ENCODE measurements at regions not wholly inside any gene's neighbourhood (a gene's known extent, or its start where the extent isn't known, plus 50 kb on each side); places are given as distances from the start of the nearest gene placed in this dataset.

GRCh38 chr2:150812664-150813367 is 325.3 kb upstream of the RND3 start:
- Mint-ChIP-seq H3K4me1 (ENCODE audit: low read depth, unreplicated experiment) (peaks cover 8% of the 10 kb centered on the region), H3K36me3 (ENCODE audit: insufficient read depth, unreplicated experiment) (no peaks in the 10 kb centered on the region), H3K9me3 (ENCODE audit: unreplicated experiment) (no peaks in the 10 kb centered on the region), H3K27ac (ENCODE audit: unreplicated experiment) (peak overlapping the region; percentile 43), H3K4me3 (ENCODE audit: unreplicated experiment) (no peak overlapping the region), H3K27me3 (ENCODE audit: insufficient read depth, unreplicated experiment) (no peaks in the 10 kb centered on the region)
- no peaks in the 10 kb centered on the region for H3K9me3 ChIP-seq
- TF ChIP-seq, protein P1, sequence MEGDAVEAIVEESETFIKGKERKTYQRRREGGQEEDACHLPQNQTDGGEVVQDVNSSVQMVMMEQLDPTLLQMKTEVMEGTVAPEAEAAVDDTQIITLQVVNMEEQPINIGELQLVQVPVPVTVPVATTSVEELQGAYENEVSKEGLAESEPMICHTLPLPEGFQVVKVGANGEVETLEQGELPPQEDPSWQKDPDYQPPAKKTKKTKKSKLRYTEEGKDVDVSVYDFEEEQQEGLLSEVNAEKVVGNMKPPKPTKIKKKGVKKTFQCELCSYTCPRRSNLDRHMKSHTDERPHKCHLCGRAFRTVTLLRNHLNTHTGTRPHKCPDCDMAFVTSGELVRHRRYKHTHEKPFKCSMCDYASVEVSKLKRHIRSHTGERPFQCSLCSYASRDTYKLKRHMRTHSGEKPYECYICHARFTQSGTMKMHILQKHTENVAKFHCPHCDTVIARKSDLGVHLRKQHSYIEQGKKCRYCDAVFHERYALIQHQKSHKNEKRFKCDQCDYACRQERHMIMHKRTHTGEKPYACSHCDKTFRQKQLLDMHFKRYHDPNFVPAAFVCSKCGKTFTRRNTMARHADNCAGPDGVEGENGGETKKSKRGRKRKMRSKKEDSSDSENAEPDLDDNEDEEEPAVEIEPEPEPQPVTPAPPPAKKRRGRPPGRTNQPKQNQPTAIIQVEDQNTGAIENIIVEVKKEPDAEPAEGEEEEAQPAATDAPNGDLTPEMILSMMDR (IDR thresholded peaks at IDR 0.05; ENCODE audit: insufficient read depth in 1 of 2, low read depth in 1 of 2, low read length in 1 of 2, severe bottlenecking in 1 of 2, unreplicated experiment in 1 of 2): no peak
- BruUV-seq (replicated peaks): no TSS peak
- H3K27me3 ChIP-seq (replicated peaks; ENCODE audit: control insufficient read depth, insufficient read depth, low read length): no peaks in the 10 kb centered on the region
- CTCF ChIA-PET: no interaction called here
- POLR2A ChIA-PET: no interaction called here
- intact Hi-C loops (cut with micrococcal nuclease; ENCODE audit: unreplicated experiment): no loop called here
- H3K36me3 ChIP-seq (ENCODE audit: control insufficient read depth, insufficient read depth, low read length): no peaks in the 10 kb centered on the region
- H3K4me3 ChIP-seq (ENCODE audit: low read depth, low read length): no peak overlapping the region
- peak in 1 of 2 experiments; percentile 5 for DNase-seq
- peaks cover 16% of the 10 kb centered on the region for H3K4me1 ChIP-seq

DNA sequence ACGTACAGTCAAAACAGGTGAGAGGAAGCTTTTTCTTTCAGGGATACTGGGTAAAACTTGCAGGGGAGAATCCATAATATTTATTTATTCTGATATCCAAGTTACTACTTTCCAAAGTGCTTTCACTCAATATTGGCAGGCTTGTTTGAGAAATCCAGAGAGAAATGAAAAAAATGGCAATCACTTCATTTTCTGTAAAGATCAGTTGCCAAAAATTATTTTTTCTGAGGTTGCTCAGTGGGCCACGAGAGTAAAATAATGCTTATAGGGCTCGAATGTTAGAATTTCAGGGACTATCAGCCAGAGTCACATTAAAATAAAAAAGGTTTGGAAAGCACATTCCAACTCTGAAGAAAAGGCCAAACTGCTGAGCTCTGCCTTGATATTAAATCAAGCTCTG is 324.6 kb upstream of the RND3 start:
- POLR2A ChIA-PET: no interaction called here
- H3K4me3 ChIP-seq (ENCODE audit: low read depth, low read length): no peak overlapping the region
- H3K4me3 Mint-ChIP-seq (ENCODE audit: unreplicated experiment): no peak overlapping the region
- no peak overlapping the region for H3K27ac Mint-ChIP-seq (ENCODE audit: unreplicated experiment)
- no peak for DNase-seq
- H3K9me3 Mint-ChIP-seq (ENCODE audit: unreplicated experiment): no peaks in the 10 kb centered on the region
- no TSS peak for BruUV-seq (replicated peaks)
- CTCF ChIA-PET: no interaction called here
- intact Hi-C loops (cut with micrococcal nuclease; ENCODE audit: unreplicated experiment): no loop called here
- TF ChIP-seq, protein P1 (IDR thresholded peaks at IDR 0.05; ENCODE audit: insufficient read depth in 1 of 2, low read depth in 1 of 2, low read length in 1 of 2, severe bottlenecking in 1 of 2, unreplicated experiment in 1 of 2): no peak
- no peaks in the 10 kb centered on the region for H3K27me3 Mint-ChIP-seq (ENCODE audit: insufficient read depth, unreplicated experiment)
- peaks cover 8% of the 10 kb centered on the region for H3K4me1 Mint-ChIP-seq (ENCODE audit: low read depth, unreplicated experiment)
- H3K9me3 ChIP-seq: no peaks in the 10 kb centered on the region
- H3K36me3 ChIP-seq (ENCODE audit: control insufficient read depth, insufficient read depth, low read length): no peaks in the 10 kb centered on the region
- H3K27me3 ChIP-seq (replicated peaks; ENCODE audit: control insufficient read depth, insufficient read depth, low read length): no peaks in the 10 kb centered on the region
- no peaks in the 10 kb centered on the region for H3K36me3 Mint-ChIP-seq (ENCODE audit: insufficient read depth, unreplicated experiment)
- peaks cover 16% of the 10 kb centered on the region for H3K4me1 ChIP-seq

DNA sequence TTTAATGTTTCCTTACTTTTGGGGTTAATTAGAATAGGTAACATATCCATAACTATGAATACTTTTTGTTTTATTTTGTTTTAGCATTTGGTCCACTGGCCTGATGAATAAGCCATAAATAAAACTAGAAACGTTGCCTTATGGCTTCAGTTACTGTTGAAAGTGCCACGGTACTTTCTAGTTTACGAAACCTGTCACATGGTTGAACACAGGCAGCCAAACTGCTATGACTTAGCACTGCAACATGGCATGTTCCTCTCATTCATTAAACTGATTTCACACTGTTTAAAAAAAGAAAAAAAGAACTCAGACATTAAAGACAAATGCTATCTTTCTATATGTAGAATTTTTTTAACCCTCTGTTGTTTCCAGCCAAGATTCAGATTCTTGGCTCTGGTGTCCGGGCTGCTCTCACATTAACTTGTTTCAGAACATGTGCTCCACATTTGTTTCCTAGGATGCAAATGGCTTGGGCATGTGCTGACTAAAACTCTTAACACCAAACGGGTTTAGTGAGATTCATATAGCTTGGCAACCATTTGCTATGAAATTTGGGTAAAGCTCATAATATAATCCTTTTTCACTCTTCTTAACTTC is 323.9 kb upstream of the RND3 start:
- H3K27ac Mint-ChIP-seq (ENCODE audit: unreplicated experiment): no peak overlapping the region
- H3K27me3 Mint-ChIP-seq (ENCODE audit: insufficient read depth, unreplicated experiment): no peaks in the 10 kb centered on the region
- peaks cover 16% of the 10 kb centered on the region for H3K4me1 ChIP-seq
- no TSS peak for BruUV-seq (replicated peaks)
- H3K27me3 ChIP-seq (replicated peaks; ENCODE audit: control insufficient read depth, insufficient read depth, low read length): no peaks in the 10 kb centered on the region
- POLR2A ChIA-PET: no interaction called here
- no peak for DNase-seq
- H3K4me3 Mint-ChIP-seq (ENCODE audit: unreplicated experiment): no peak overlapping the region
- no peaks in the 10 kb centered on the region for H3K36me3 Mint-ChIP-seq (ENCODE audit: insufficient read depth, unreplicated experiment)
- no peaks in the 10 kb centered on the region for H3K9me3 ChIP-seq
- no peaks in the 10 kb centered on the region for H3K36me3 ChIP-seq (ENCODE audit: control insufficient read depth, insufficient read depth, low read length)
- H3K4me1 Mint-ChIP-seq (ENCODE audit: low read depth, unreplicated experiment): peaks cover 8% of the 10 kb centered on the region
- intact Hi-C loops (cut with micrococcal nuclease; ENCODE audit: unreplicated experiment): no loop called here
- CTCF ChIA-PET: no interaction called here
- TF ChIP-seq, protein P1 (IDR thresholded peaks at IDR 0.05; ENCODE audit: insufficient read depth in 1 of 2, low read depth in 1 of 2, low read length in 1 of 2, severe bottlenecking in 1 of 2, unreplicated experiment in 1 of 2): no peak
- H3K4me3 ChIP-seq (ENCODE audit: low read depth, low read length): no peak overlapping the region
- H3K9me3 Mint-ChIP-seq (ENCODE audit: unreplicated experiment): no peaks in the 10 kb centered on the region
